DND-41 (cell line): ENCODE measurements at regions not wholly inside any gene's neighbourhood (a gene's known extent, or its start where the extent isn't known, plus 50 kb on each side); places are given as distances from the start of the nearest gene placed in this dataset.

Experiments used
- ATAC-seq: fragments of 200-7000 bp; cut with Tn5 transposase; 3 replicates; pipeline ENCODE4 v1.9.1; 2021; ENCODE audit warnings: low read depth; ENCODE audit not compliant: insufficient read depth
- DNase-seq: peaks from one replicate; pipeline ENCODE4 v3.0.0-alpha.2; 2020
- H2AFZ ChIP-seq: 2 replicates; pipeline ENCODE4 v1.6.0; 2012; ENCODE audit warnings: low read depth, low read length
- H3K27ac ChIP-seq: 2 replicates; pipeline ENCODE4 v1.5.1; 2012; ENCODE audit warnings: low read length, inconsistent platforms
- H3K27me3 ChIP-seq: fragments of 200-600 bp; sonication (generic); 2 replicates; pipeline ENCODE4 v1.6.0; 2012; ENCODE audit warnings: low read length, mild to moderate bottlenecking, inconsistent platforms; ENCODE audit not compliant: insufficient read depth, poor library complexity
- H3K36me3 ChIP-seq: 2 replicates; pipeline ENCODE4 v1.5.1; 2012; ENCODE audit warnings: low read length, inconsistent platforms; ENCODE audit not compliant: insufficient read depth
- H3K4me1 ChIP-seq: 2 replicates; pipeline ENCODE4 v1.5.1; 2012; ENCODE audit warnings: mild to moderate bottlenecking, low read length; ENCODE audit not compliant: insufficient read depth
- H3K4me2 ChIP-seq: 2 replicates; pipeline ENCODE4 v1.6.0; 2012; ENCODE audit warnings: mild to moderate bottlenecking, moderate library complexity, low read length, inconsistent platforms; ENCODE audit not compliant: insufficient read depth
- H3K4me3 ChIP-seq, 2 experiments: fragments of 200-600 bp in 1 of 2; shearing (Covaris generic) in 1 of 2; 2 replicates each; pipeline ENCODE4 v1.5.1; 2012 to 2016; ENCODE audit warnings: inconsistent platforms in 2 of 2, low read length in 2 of 2, mild to moderate bottlenecking in 2 of 2, low read depth in 1 of 2, moderate library complexity in 1 of 2
- H3K79me2 ChIP-seq: 2 replicates; pipeline ENCODE4 v1.6.0; 2012; ENCODE audit warnings: low read length, inconsistent platforms; ENCODE audit not compliant: insufficient read depth
- H3K9ac ChIP-seq: 2 replicates; pipeline ENCODE4 v1.6.0; 2012; ENCODE audit warnings: low read depth, mild to moderate bottlenecking, inconsistent platforms, low read length, moderate library complexity
- H3K9me3 ChIP-seq: 2 replicates; pipeline ENCODE4 v1.5.1; 2012; ENCODE audit warnings: low read length, moderate library complexity, mild to moderate bottlenecking, inconsistent platforms; ENCODE audit not compliant: insufficient read depth, severe bottlenecking
- H4K20me1 ChIP-seq: 2 replicates; pipeline ENCODE4 v1.6.0; 2012; ENCODE audit warnings: low read length; ENCODE audit not compliant: insufficient read depth
- EZH2 ChIP-seq: IDR thresholded peaks from 3 replicates; pipeline ENCODE4 v1.6.1; 2012; ENCODE audit warnings: borderline replicate concordance, low read depth, mild to moderate bottlenecking, moderate library complexity, low read length, inconsistent platforms; ENCODE audit not compliant: severe bottlenecking
- TF ChIP-seq, protein P1 (sequence below): IDR thresholded peaks from 2 replicates; pipeline ENCODE4 v1.5.1; 2012; ENCODE audit warnings: borderline replicate concordance, low read length, moderate library complexity, mild to moderate bottlenecking; ENCODE audit not compliant: poor library complexity, severe bottlenecking; ENCODE audit errors: extremely low read depth

DNA sequence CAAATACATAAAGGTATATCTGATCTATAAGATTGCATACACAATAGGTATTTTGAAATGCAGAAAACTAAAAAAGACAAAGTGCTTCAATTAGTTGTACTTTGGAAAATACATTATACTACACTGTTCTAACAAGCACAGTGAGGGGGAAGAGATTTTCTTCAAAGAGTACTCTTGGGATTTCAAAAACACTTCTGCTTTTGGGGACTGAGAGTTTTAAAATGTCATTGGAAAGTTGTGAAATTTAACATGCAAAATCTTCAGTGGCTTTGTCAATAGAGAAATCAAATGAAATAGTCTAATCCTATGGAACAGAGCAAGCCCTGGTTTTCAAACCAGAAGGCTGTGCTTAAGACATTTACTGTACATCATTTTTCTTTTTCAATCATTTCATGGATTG is 322.2 kb upstream of the SEMA6D start:
- Histone ChIP-seq H3K4me1 (no peaks in the 10 kb centered on the region), H3K9ac (no peak overlapping the region), H4K20me1 (no peaks in the 10 kb centered on the region), H3K79me2 (no peaks in the 10 kb centered on the region), H3K4me2 (no peak overlapping the region), H3K27me3 (no peaks in the 10 kb centered on the region), H3K36me3 (no peaks in the 10 kb centered on the region), H3K9me3 (no peaks in the 10 kb centered on the region), H3K4me3 (no peak overlapping the region), H2AFZ (no peak overlapping the region), H3K27ac (no peak overlapping the region)
- ATAC-seq: no peak
- DNase-seq: no peak
- TF ChIP-seq EZH2: no peak
- TF ChIP-seq, protein P1, sequence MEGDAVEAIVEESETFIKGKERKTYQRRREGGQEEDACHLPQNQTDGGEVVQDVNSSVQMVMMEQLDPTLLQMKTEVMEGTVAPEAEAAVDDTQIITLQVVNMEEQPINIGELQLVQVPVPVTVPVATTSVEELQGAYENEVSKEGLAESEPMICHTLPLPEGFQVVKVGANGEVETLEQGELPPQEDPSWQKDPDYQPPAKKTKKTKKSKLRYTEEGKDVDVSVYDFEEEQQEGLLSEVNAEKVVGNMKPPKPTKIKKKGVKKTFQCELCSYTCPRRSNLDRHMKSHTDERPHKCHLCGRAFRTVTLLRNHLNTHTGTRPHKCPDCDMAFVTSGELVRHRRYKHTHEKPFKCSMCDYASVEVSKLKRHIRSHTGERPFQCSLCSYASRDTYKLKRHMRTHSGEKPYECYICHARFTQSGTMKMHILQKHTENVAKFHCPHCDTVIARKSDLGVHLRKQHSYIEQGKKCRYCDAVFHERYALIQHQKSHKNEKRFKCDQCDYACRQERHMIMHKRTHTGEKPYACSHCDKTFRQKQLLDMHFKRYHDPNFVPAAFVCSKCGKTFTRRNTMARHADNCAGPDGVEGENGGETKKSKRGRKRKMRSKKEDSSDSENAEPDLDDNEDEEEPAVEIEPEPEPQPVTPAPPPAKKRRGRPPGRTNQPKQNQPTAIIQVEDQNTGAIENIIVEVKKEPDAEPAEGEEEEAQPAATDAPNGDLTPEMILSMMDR: no peak

DNA sequence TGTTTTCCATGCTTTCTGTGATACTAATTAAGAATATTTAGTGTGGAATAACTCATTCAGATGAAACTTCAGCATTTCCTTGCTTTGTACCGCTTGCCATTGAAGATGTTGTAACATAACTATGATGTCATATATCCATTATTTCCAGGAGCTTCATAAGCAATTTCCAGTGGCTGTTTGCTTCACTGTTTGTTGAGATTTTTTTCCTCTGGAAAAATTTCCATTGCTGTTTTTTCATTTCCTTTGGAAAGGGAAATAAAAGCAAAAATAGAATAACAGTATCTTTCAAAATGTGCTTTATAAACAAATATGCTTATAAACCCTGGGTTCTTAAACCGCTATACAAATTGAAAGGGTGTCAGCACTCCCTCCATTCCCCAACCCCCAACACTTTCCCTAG is 319.6 kb upstream of the SEMA6D start:
- Histone ChIP-seq H3K27me3 (no peaks in the 10 kb centered on the region), H3K9ac (no peak overlapping the region), H3K36me3 (no peaks in the 10 kb centered on the region), H3K27ac (no peak overlapping the region), H3K9me3 (no peaks in the 10 kb centered on the region), H3K4me1 (no peaks in the 10 kb centered on the region), H2AFZ (no peak overlapping the region), H3K4me2 (no peak overlapping the region), H4K20me1 (no peaks in the 10 kb centered on the region), H3K79me2 (no peaks in the 10 kb centered on the region), H3K4me3 (no peak overlapping the region)
- ATAC-seq: no peak
- TF ChIP-seq EZH2: no peak
- TF ChIP-seq, protein P1: no peak
- no peak for DNase-seq

GRCh38 chr15:47398132-47398531 is 319.2 kb upstream of the SEMA6D start:
- Histone ChIP-seq H3K36me3 (no peaks in the 10 kb centered on the region), H3K4me2 (no peak overlapping the region), H3K27me3 (no peaks in the 10 kb centered on the region), H4K20me1 (no peaks in the 10 kb centered on the region), H3K27ac (no peak overlapping the region), H3K4me3 (no peak overlapping the region), H3K9ac (no peak overlapping the region), H3K9me3 (no peaks in the 10 kb centered on the region), H3K79me2 (no peaks in the 10 kb centered on the region), H2AFZ (no peak overlapping the region), H3K4me1 (no peaks in the 10 kb centered on the region)
- ATAC-seq (no peak), DNase-seq (no peak)
- TF ChIP-seq, protein P1: no peak
- TF ChIP-seq EZH2: no peak

DNA sequence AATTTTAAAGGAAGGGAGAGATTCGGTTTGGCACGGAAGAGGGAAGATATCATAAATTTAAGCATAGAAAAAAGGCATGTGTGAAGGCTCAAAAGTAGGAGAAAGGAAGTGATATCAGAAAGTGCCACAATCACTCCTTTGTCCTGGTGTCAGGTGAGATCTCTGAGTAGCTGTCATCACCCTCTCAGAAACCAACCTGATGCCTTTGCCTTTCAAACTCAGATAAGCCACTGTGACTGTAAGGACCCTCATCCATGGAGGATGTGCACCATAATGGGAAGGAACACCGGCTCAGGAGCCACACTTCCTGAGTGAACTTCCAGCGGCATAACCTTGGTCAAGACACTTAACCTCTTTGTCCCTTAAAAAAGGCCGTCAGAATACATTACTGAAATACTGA is 318.7 kb upstream of the SEMA6D start:
- no peak for DNase-seq
- no peak for ATAC-seq
- TF ChIP-seq, protein P1: no peak
- no peak for TF ChIP-seq EZH2
- Histone ChIP-seq H4K20me1 (no peaks in the 10 kb centered on the region), H3K4me1 (no peaks in the 10 kb centered on the region), H3K36me3 (no peaks in the 10 kb centered on the region), H3K4me3 (no peak overlapping the region), H3K9me3 (no peaks in the 10 kb centered on the region), H3K79me2 (no peaks in the 10 kb centered on the region), H3K27me3 (no peaks in the 10 kb centered on the region), H3K4me2 (no peak overlapping the region), H3K9ac (no peak overlapping the region), H3K27ac (no peak overlapping the region), H2AFZ (no peak overlapping the region)
